ENCODE measurements at regions not wholly inside any gene's neighbourhood (a gene's known extent, or its start where the extent isn't known, plus 50 kb on each side); places are given as distances from the start of the nearest gene placed in this dataset.

- TF ChIP-seq POLR2A (IDR thresholded peaks at IDR 0.05; ENCODE audit: low read length) (no peak), GATA1 (IDR thresholded peaks at IDR 0.05; ENCODE audit: low read depth, low read length) (no peak)
Measured at GRCh38 chr1:221891708-221892107, 149.8 kb upstream of the DUSP10 start.
